ENCODE measurements at regions not wholly inside any gene's neighbourhood (a gene's known extent, or its start where the extent isn't known, plus 50 kb on each side); places are given as distances from the start of the nearest gene placed in this dataset.
A peak's percentile ranks its signal among the peaks of the same experiment; 100 is the strongest.

- no peak overlapping the region for H3K4me2 ChIP-seq (ENCODE audit: control insufficient read depth, insufficient read depth)
- 37% methylated on average over 2 of the region's 2 CpGs for WGBS (ENCODE audit: insufficient coverage, insufficient replicate concordance, low lambda C conversion rate, missing lambda C conversion rate)
- no peaks in the 10 kb centered on the region for H3K27me3 ChIP-seq (replicated peaks in 1 of 2; ENCODE audit: control insufficient read depth in 2 of 2, insufficient read depth in 2 of 2, low read length in 1 of 2)
- SMC1A ChIA-PET (ENCODE audit: uncharacterized antibody, unreplicated experiment) = no interaction called here
- H3K9ac ChIP-seq (ENCODE audit: control insufficient read depth, insufficient read depth, low read length) = no peak overlapping the region
- no peaks in the 10 kb centered on the region for H3K9me3 ChIP-seq (replicated peaks; ENCODE audit: control insufficient read depth, insufficient read depth, low read length)
- H4K20me1 ChIP-seq (ENCODE audit: control insufficient read depth, insufficient read depth) = no peaks in the 10 kb centered on the region
- no peak for TF ChIP-seq ATF7 (IDR thresholded peaks at IDR 0.05; ENCODE audit: low read depth)
- TF ChIP-seq TCF12 (IDR thresholded peaks at IDR 0.05; ENCODE audit: low read depth, low read length) = no peak
- TF ChIP-seq PAX5 (IDR thresholded peaks at IDR 0.05; ENCODE audit: borderline replicate concordance, low read depth, low read length) = no peak
- TF ChIP-seq YY1 (IDR thresholded peaks at IDR 0.05; ENCODE audit: low read depth, low read length) = no peak
- TF ChIP-seq JUND (IDR thresholded peaks at IDR 0.05; ENCODE audit: low read depth, low read length) = no peak
- no peak for TF ChIP-seq ZZZ3 (IDR thresholded peaks at IDR 0.05; ENCODE audit: control insufficient read depth, insufficient read length, low read depth)
- H2AFZ ChIP-seq (ENCODE audit: control insufficient read depth, low read depth, low read length) = no peak overlapping the region
- no peak overlapping the region for H3K27ac ChIP-seq (ENCODE audit: control insufficient read depth, insufficient read depth)
- H3K79me2 ChIP-seq (ENCODE audit: control insufficient read depth, insufficient read depth, low read length) = no peaks in the 10 kb centered on the region
- POLR2A ChIA-PET = no interaction called here
- H3K4me3 ChIP-seq = no peak overlapping the region
- in situ Hi-C loops (cut with MboI) (no loop called here), intact Hi-C loops (cut with micrococcal nuclease; ENCODE audit: unreplicated experiment) (no loop called here)
- H3K36me3 ChIP-seq (ENCODE audit: control insufficient read depth in 2 of 2, insufficient read depth in 2 of 2, low read length in 1 of 2) = no peaks in the 10 kb centered on the region
- CTCF ChIA-PET = no interaction called here
- DNase-seq (ENCODE audit: low read depth, low spot score) (no peak), FAIRE-seq (no peak), ATAC-seq (no peak)
- RAD21 ChIA-PET (ENCODE audit: unreplicated experiment) = no interaction called here
- no TSS peak for BruUV-seq (replicated peaks)
- no peaks in the 10 kb centered on the region for H3K4me1 ChIP-seq (ENCODE audit: control insufficient read depth, insufficient read depth, low read length)
These were observed 54.6 kb upstream of the HCCS start for GRCh38 chrX:11056322-11057176.

GRCh38 chrX:11059933-11060332 lies 51.2 kb upstream of the HCCS start:
- no peak overlapping the region for H3K27ac ChIP-seq (ENCODE audit: control insufficient read depth, insufficient read depth)
- H3K36me3 ChIP-seq (ENCODE audit: control insufficient read depth in 2 of 2, insufficient read depth in 2 of 2, low read length in 1 of 2) = no peaks in the 10 kb centered on the region
- no peak overlapping the region for H3K4me3 ChIP-seq
- H2AFZ ChIP-seq (ENCODE audit: control insufficient read depth, low read depth, low read length) = no peak overlapping the region
- no peaks in the 10 kb centered on the region for H3K4me1 ChIP-seq (ENCODE audit: control insufficient read depth, insufficient read depth, low read length)
- RAD21 ChIA-PET (ENCODE audit: unreplicated experiment) = no interaction called here
- intact Hi-C loops (cut with micrococcal nuclease; ENCODE audit: unreplicated experiment) (no loop called here), in situ Hi-C loops (cut with MboI) (no loop called here)
- SMC1A ChIA-PET (ENCODE audit: uncharacterized antibody, unreplicated experiment) = interaction anchor here (1.0 kb wide), 1 partner anchor 11 kb away, joined by 3 read pairs; no protein-coding TSS in a partner anchor
- DNase-seq (ENCODE audit: low read depth, low spot score) (no peak), ATAC-seq (no peak), FAIRE-seq (no peak)
- no peaks in the 10 kb centered on the region for H3K27me3 ChIP-seq (replicated peaks in 1 of 2; ENCODE audit: control insufficient read depth in 2 of 2, insufficient read depth in 2 of 2, low read length in 1 of 2)
- CTCF ChIA-PET = no interaction called here
- no peaks in the 10 kb centered on the region for H3K79me2 ChIP-seq (ENCODE audit: control insufficient read depth, insufficient read depth, low read length)
- H3K9ac ChIP-seq (ENCODE audit: control insufficient read depth, insufficient read depth, low read length) = no peak overlapping the region
- no peaks in the 10 kb centered on the region for H3K9me3 ChIP-seq (replicated peaks; ENCODE audit: control insufficient read depth, insufficient read depth, low read length)
- H4K20me1 ChIP-seq (ENCODE audit: control insufficient read depth, insufficient read depth) = no peaks in the 10 kb centered on the region
- no peak overlapping the region for H3K4me2 ChIP-seq (ENCODE audit: control insufficient read depth, insufficient read depth)
- WGBS (ENCODE audit: insufficient coverage, insufficient replicate concordance, low lambda C conversion rate, missing lambda C conversion rate) = 55% methylated on average over 2 of the region's 2 CpGs
- TF ChIP-seq BCL3 (IDR thresholded peaks at IDR 0.05; ENCODE audit: borderline replicate concordance, insufficient read depth, low read depth, low read length, poor library complexity, severe bottlenecking) (no peak), GABPA (IDR thresholded peaks at IDR 0.05; ENCODE audit: low read depth) (no peak), FOXK2 (IDR thresholded peaks at IDR 0.05) (no peak), NR2F1 (conservative IDR thresholded peaks at IDR 0.05) (peak; percentile 32; the same call in 1 of the 2 replicates), NRF1 (conservative IDR thresholded peaks at IDR 0.05; ENCODE audit: low read depth, low read length) (no peak), REST (IDR thresholded peaks at IDR 0.05; ENCODE audit: low read depth, low read length) (no peak)
- BruUV-seq (replicated peaks) = no TSS peak
- POLR2A ChIA-PET = no interaction called here
